ENCODE measurements at regions not wholly inside any gene's neighbourhood (a gene's known extent, or its start where the extent isn't known, plus 50 kb on each side); places are given as distances from the start of the nearest gene placed in this dataset.

DNA sequence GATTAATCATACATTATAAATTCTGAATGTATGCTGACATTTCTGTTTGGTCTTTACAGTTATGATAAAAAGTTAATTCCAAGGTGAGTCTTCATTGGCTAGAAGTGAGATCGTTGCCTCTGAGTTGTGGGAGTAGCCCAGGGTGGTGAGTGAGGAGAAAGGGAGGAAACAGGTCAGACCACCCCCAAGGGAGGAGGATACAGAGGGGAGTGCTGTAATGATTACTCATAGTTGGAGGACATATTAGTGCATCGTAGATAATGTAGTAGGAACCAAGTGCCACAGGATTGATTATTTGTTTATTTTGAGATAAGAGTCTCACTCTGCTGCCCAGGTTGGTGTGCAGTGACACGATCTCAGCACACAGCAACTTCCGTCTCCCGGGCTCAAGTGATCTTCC is 672.2 kb downstream of the INHBA start (continued):
- TF ChIP-seq, protein P1, sequence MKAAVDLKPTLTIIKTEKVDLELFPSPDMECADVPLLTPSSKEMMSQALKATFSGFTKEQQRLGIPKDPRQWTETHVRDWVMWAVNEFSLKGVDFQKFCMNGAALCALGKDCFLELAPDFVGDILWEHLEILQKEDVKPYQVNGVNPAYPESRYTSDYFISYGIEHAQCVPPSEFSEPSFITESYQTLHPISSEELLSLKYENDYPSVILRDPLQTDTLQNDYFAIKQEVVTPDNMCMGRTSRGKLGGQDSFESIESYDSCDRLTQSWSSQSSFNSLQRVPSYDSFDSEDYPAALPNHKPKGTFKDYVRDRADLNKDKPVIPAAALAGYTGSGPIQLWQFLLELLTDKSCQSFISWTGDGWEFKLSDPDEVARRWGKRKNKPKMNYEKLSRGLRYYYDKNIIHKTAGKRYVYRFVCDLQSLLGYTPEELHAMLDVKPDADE (IDR thresholded peaks at IDR 0.05): no peak
- TF ChIP-seq STAT1 (IDR thresholded peaks at IDR 0.05; ENCODE audit: unreplicated experiment): no peak

DNA sequence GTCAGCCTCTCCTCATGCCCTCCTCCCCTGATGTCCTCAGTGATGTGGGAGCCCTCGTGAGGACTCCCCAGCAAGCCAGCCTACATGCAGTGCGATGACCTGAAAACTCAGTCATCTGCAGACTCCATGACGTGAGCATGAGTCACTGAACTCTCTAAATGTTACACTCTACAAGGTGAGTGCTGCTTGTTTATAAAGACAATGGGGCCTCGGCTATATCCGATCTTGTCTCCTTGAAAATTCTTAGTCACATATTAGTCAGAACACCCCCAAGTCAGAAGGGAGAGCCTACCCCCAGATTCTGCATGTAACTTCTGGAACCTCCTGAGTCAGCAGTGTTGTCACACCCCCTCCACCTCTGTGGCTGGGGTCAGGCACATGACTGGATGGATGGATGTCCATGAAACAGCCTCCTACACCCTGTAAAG is 673.8 kb downstream of the INHBA start:
- no peak overlapping the region for H3K4me3 ChIP-seq
- H3K9me2 ChIP-seq (ENCODE audit: insufficient read depth): 0 out of 2 replicates have a peak, but pooled peaks cover 9% of the 10 kb centered on the region
- peak overlapping the region; percentile 38; the same call in 1 of the 2 replicates for H2AFZ ChIP-seq
- H3K4me3 Mint-ChIP-seq: no peak overlapping the region
- H3K27ac Mint-ChIP-seq: no peak overlapping the region
- no peaks in the 10 kb centered on the region; the same call in 2 of the 3 replicates for H3K9me3 Mint-ChIP-seq
- H3K27me3 Mint-ChIP-seq (ENCODE audit: insufficient read depth, low read depth, poor library complexity): peaks cover 2% of the 10 kb centered on the region
- no peaks in the 10 kb centered on the region; the same call in 1 of the 2 replicates for H3K4me1 ChIP-seq (ENCODE audit: insufficient read depth)
- H3K4me1 Mint-ChIP-seq: peaks cover 7% of the 10 kb centered on the region
- H3F3A ChIP-seq (replicated peaks; ENCODE audit: low read depth): no peaks in the 10 kb centered on the region
- H3K4me2 ChIP-seq: no peak overlapping the region
- H3K27me3 ChIP-seq (ENCODE audit: insufficient read depth): no peaks in the 10 kb centered on the region
- DNase-seq (ENCODE audit: low spot score) (no peak), ATAC-seq (no peak)
- H4K20me1 ChIP-seq (replicated peaks; ENCODE audit: insufficient read depth): no peaks in the 10 kb centered on the region
- no peaks in the 10 kb centered on the region for H3K36me3 ChIP-seq (ENCODE audit: insufficient read depth)
- no peaks in the 10 kb centered on the region for H3K79me2 ChIP-seq (replicated peaks; ENCODE audit: insufficient read depth)
- TF ChIP-seq CREB1 (CRISPR knock-in tag; IDR thresholded peaks at IDR 0.05; ENCODE audit: low read depth): no peak
- H3K27ac ChIP-seq (ENCODE audit: low read depth): no peak overlapping the region
- no peaks in the 10 kb centered on the region for H3K36me3 Mint-ChIP-seq (ENCODE audit: low read depth)

DNA sequence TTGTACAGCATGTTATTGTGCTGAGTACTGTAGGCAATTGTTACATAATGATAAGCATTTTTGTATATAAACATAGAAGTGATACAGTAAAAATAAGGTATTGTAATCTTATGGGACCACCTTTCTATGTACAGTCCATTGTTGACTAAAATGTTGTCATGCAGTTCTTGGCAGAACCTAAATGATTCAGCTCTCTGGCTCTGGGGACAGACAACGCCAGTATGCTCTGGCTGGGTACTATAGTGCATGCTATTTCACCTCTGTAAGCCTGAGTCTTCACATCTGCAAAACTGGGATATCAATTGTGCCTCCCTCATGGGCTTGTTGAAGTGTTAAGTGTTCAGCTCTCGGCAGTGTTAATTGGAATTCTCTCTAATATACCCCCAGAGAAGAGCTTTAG is 674.3 kb downstream of the INHBA start:
- H3K9me3 Mint-ChIP-seq: no peaks in the 10 kb centered on the region; the same call in 2 of the 3 replicates
- 0 out of 2 replicates have a peak, but pooled peaks cover 9% of the 10 kb centered on the region for H3K9me2 ChIP-seq (ENCODE audit: insufficient read depth)
- no peaks in the 10 kb centered on the region for H3K27me3 ChIP-seq (ENCODE audit: insufficient read depth)
- H3K4me2 ChIP-seq: no peak overlapping the region
- no peak overlapping the region for H3K4me3 Mint-ChIP-seq
- ATAC-seq (no peak), DNase-seq (ENCODE audit: low spot score) (no peak)
- no peaks in the 10 kb centered on the region for H3K79me2 ChIP-seq (replicated peaks; ENCODE audit: insufficient read depth)
- no peaks in the 10 kb centered on the region for H4K20me1 ChIP-seq (replicated peaks; ENCODE audit: insufficient read depth)
- peaks cover 2% of the 10 kb centered on the region for H3K27me3 Mint-ChIP-seq (ENCODE audit: insufficient read depth, low read depth, poor library complexity)
- H3K36me3 ChIP-seq (ENCODE audit: insufficient read depth): no peaks in the 10 kb centered on the region
- H3F3A ChIP-seq (replicated peaks; ENCODE audit: low read depth): no peaks in the 10 kb centered on the region
- peak overlapping the region; percentile 38; the same call in 1 of the 2 replicates for H2AFZ ChIP-seq
- no peak overlapping the region for H3K27ac ChIP-seq (ENCODE audit: low read depth)
- H3K4me1 Mint-ChIP-seq: peaks cover 11% of the 10 kb centered on the region
- H3K4me1 ChIP-seq (ENCODE audit: insufficient read depth): no peaks in the 10 kb centered on the region; the same call in 1 of the 2 replicates
- no peaks in the 10 kb centered on the region for H3K36me3 Mint-ChIP-seq (ENCODE audit: low read depth)
- H3K4me3 ChIP-seq: no peak overlapping the region
- no peak overlapping the region for H3K27ac Mint-ChIP-seq
- TF ChIP-seq, protein P2, sequence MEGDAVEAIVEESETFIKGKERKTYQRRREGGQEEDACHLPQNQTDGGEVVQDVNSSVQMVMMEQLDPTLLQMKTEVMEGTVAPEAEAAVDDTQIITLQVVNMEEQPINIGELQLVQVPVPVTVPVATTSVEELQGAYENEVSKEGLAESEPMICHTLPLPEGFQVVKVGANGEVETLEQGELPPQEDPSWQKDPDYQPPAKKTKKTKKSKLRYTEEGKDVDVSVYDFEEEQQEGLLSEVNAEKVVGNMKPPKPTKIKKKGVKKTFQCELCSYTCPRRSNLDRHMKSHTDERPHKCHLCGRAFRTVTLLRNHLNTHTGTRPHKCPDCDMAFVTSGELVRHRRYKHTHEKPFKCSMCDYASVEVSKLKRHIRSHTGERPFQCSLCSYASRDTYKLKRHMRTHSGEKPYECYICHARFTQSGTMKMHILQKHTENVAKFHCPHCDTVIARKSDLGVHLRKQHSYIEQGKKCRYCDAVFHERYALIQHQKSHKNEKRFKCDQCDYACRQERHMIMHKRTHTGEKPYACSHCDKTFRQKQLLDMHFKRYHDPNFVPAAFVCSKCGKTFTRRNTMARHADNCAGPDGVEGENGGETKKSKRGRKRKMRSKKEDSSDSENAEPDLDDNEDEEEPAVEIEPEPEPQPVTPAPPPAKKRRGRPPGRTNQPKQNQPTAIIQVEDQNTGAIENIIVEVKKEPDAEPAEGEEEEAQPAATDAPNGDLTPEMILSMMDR (conservative IDR thresholded peaks at IDR 0.05; ENCODE audit: low read depth in 2 of 2): no peak
- TF ChIP-seq POLR2AphosphoS5 (IDR thresholded peaks at IDR 0.05; ENCODE audit: low read depth) (no peak), ZNF114 (CRISPR knock-in tag; IDR thresholded peaks at IDR 0.05) (no peak), CREB1 (CRISPR knock-in tag; IDR thresholded peaks at IDR 0.05; ENCODE audit: low read depth) (no peak)
- TF ChIP-seq, protein P3, sequence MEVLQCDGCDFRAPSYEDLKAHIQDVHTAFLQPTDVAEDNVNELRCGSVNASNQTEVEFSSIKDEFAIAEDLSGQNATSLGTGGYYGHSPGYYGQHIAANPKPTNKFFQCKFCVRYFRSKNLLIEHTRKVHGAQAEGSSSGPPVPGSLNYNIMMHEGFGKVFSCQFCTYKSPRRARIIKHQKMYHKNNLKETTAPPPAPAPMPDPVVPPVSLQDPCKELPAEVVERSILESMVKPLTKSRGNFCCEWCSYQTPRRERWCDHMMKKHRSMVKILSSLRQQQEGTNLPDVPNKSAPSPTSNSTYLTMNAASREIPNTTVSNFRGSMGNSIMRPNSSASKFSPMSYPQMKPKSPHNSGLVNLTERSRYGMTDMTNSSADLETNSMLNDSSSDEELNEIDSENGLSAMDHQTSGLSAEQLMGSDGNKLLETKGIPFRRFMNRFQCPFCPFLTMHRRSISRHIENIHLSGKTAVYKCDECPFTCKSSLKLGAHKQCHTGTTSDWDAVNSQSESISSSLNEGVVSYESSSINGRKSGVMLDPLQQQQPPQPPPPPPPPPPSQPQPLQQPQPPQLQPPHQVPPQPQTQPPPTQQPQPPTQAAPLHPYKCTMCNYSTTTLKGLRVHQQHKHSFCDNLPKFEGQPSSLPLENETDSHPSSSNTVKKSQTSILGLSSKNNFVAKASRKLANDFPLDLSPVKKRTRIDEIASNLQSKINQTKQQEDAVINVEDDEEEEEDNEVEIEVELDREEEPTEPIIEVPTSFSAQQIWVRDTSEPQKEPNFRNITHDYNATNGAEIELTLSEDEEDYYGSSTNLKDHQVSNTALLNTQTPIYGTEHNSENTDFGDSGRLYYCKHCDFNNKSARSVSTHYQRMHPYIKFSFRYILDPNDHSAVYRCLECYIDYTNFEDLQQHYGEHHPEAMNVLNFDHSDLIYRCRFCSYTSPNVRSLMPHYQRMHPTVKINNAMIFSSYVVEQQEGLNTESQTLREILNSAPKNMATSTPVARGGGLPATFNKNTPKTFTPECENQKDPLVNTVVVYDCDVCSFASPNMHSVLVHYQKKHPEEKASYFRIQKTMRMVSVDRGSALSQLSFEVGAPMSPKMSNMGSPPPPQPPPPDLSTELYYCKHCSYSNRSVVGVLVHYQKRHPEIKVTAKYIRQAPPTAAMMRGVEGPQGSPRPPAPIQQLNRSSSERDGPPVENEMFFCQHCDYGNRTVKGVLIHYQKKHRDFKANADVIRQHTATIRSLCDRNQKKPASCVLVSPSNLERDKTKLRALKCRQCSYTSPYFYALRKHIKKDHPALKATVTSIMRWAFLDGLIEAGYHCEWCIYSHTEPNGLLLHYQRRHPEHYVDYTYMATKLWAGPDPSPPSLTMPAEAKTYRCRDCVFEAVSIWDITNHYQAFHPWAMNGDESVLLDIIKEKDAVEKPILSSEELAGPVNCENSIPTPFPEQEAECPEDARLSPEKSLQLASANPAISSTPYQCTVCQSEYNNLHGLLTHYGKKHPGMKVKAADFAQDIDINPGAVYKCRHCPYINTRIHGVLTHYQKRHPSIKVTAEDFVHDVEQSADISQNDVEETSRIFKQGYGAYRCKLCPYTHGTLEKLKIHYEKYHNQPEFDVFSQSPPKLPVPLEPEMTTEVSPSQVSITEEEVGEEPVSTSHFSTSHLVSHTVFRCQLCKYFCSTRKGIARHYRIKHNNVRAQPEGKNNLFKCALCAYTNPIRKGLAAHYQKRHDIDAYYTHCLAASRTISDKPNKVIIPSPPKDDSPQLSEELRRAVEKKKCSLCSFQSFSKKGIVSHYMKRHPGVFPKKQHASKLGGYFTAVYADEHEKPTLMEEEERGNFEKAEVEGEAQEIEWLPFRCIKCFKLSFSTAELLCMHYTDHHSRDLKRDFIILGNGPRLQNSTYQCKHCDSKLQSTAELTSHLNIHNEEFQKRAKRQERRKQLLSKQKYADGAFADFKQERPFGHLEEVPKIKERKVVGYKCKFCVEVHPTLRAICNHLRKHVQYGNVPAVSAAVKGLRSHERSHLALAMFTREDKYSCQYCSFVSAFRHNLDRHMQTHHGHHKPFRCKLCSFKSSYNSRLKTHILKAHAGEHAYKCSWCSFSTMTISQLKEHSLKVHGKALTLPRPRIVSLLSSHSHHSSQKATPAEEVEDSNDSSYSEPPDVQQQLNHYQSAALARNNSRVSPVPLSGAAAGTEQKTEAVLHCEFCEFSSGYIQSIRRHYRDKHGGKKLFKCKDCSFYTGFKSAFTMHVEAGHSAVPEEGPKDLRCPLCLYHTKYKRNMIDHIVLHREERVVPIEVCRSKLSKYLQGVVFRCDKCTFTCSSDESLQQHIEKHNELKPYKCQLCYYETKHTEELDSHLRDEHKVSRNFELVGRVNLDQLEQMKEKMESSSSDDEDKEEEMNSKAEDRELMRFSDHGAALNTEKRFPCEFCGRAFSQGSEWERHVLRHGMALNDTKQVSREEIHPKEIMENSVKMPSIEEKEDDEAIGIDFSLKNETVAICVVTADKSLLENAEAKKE (CRISPR knock-in tag; IDR thresholded peaks at IDR 0.05): no peak

Measured in GM23338 (cell line).